ENCODE measurements at regions not wholly inside any gene's neighbourhood (a gene's known extent, or its start where the extent isn't known, plus 50 kb on each side); places are given as distances from the start of the nearest gene placed in this dataset.

- no peaks in the 10 kb centered on the region for H3K4me1 ChIP-seq (ENCODE audit: insufficient read depth)
- TF ChIP-seq EP300 (IDR thresholded peaks at IDR 0.05) (no peak), POLR2A (IDR thresholded peaks at IDR 0.05) (no peak), CTCF (IDR thresholded peaks at IDR 0.05) (no peak)
- 26 to 33% (median 27%) methylated on average over 1 of the region's 1 CpG for WGBS, 3 donors
- intact Hi-C loops (cut with DNase I) = no loop called here
- no peaks in the 10 kb centered on the region for H3K27me3 ChIP-seq
- no peaks in the 10 kb centered on the region for H3K9me3 ChIP-seq
- H3K4me3 ChIP-seq = no peak overlapping the region
- no peak overlapping the region for H3K27ac ChIP-seq
- no peak for DNase-seq
- no peaks in the 10 kb centered on the region for H3K36me3 ChIP-seq
Measured at GRCh38 chr9:30845136-30845535, 1539.3 kb upstream of the ACO1 start.

- no peak overlapping the region for H3K27ac ChIP-seq
- no peaks in the 10 kb centered on the region for H3K36me3 ChIP-seq
- no peaks in the 10 kb centered on the region for H3K9me3 ChIP-seq
- intact Hi-C loops (cut with DNase I) = no loop called here
- WGBS, 3 donors = 11 to 20% (median 11%) methylated on average over 3 of the region's 3 CpGs
- TF ChIP-seq POLR2A (IDR thresholded peaks at IDR 0.05) = no peak
- TF ChIP-seq EP300 (IDR thresholded peaks at IDR 0.05) = no peak
- TF ChIP-seq CTCF (IDR thresholded peaks at IDR 0.05) = no peak
- H3K4me3 ChIP-seq = no peak overlapping the region
- no peaks in the 10 kb centered on the region for H3K4me1 ChIP-seq (ENCODE audit: insufficient read depth)
- H3K27me3 ChIP-seq = no peaks in the 10 kb centered on the region
- DNase-seq = no peak
Measured at GRCh38 chr9:30846651-30847050, 1537.8 kb upstream of the ACO1 start.

- no peaks in the 10 kb centered on the region for H3K9me3 ChIP-seq
- no peaks in the 10 kb centered on the region for H3K36me3 ChIP-seq
- DNase-seq = no peak
- intact Hi-C loops (cut with DNase I) = no loop called here
- H3K4me3 ChIP-seq = no peak overlapping the region
- no peaks in the 10 kb centered on the region for H3K4me1 ChIP-seq (ENCODE audit: insufficient read depth)
- H3K27me3 ChIP-seq = no peaks in the 10 kb centered on the region
- H3K27ac ChIP-seq = no peak overlapping the region
- TF ChIP-seq CTCF (IDR thresholded peaks at IDR 0.05) (no peak), POLR2A (IDR thresholded peaks at IDR 0.05) (no peak), EP300 (IDR thresholded peaks at IDR 0.05) (no peak)
Measured at GRCh38 chr9:30851600-30851999, 1532.8 kb upstream of the ACO1 start.

GRCh38 chr9:30900706-30901105 lies 1483.7 kb upstream of the ACO1 start:
- 3 to 22% (median 7%) methylated on average over 1 of the region's 1 CpG for WGBS, 3 donors

More at GRCh38 chr9:30900706-30901105, 1483.7 kb upstream of the ACO1 start:
- Histone ChIP-seq H3K36me3 (no peaks in the 10 kb centered on the region), H3K9me3 (no peaks in the 10 kb centered on the region), H3K4me3 (no peak overlapping the region), H3K4me1 (ENCODE audit: insufficient read depth) (no peaks in the 10 kb centered on the region), H3K27me3 (no peaks in the 10 kb centered on the region), H3K27ac (no peak overlapping the region)
- no peak for TF ChIP-seq POLR2A (IDR thresholded peaks at IDR 0.05)
- no peak for TF ChIP-seq CTCF (IDR thresholded peaks at IDR 0.05)
- intact Hi-C loops (cut with DNase I) = no loop called here
- DNase-seq = no peak

Data from ovary (tissue), 7 donors.